Type B pancreatic cell (in vitro differentiated cells): ENCODE measurements at regions not wholly inside any gene's neighbourhood (a gene's known extent, or its start where the extent isn't known, plus 50 kb on each side); places are given as distances from the start of the nearest gene placed in this dataset.

Experiments
- DNase-seq: peaks from one replicate; pipeline ENCODE4 v3.0.0; 2021; ENCODE audit warnings: mixed read lengths; ENCODE audit not compliant: unreplicated experiment; ENCODE audit errors: extremely low spot score
- H3K27ac Mint-ChIP-seq: 2 replicates; pipeline ENCODE4 v1.8.0; 2021; ENCODE audit warnings: mild to moderate bottlenecking, mixed read lengths
- H3K27me3 Mint-ChIP-seq: 2 replicates; pipeline ENCODE4 v1.8.0; 2021; ENCODE audit warnings: mixed read lengths
- H3K36me3 Mint-ChIP-seq: 2 replicates; pipeline ENCODE4 v1.8.0; 2021; ENCODE audit warnings: mixed read lengths
- H3K4me1 Mint-ChIP-seq: one replicate; pipeline ENCODE4 v1.8.0; 2021; ENCODE audit warnings: mixed read lengths; ENCODE audit not compliant: unreplicated experiment
- H3K4me3 Mint-ChIP-seq: 2 replicates; pipeline ENCODE4 v1.8.0; 2021; ENCODE audit warnings: mild to moderate bottlenecking, mixed read lengths
- H3K9me3 Mint-ChIP-seq: 2 replicates; pipeline ENCODE4 v1.8.0; 2021; ENCODE audit warnings: mixed read lengths
- CTCF ChIP-seq: fragments of 200-600 bp; sonication (generic); conservative IDR thresholded peaks from 2 replicates; pipeline ENCODE4 v1.5.0; 2021; ENCODE audit warnings: antibody characterized with exemption, mild to moderate bottlenecking

DNA sequence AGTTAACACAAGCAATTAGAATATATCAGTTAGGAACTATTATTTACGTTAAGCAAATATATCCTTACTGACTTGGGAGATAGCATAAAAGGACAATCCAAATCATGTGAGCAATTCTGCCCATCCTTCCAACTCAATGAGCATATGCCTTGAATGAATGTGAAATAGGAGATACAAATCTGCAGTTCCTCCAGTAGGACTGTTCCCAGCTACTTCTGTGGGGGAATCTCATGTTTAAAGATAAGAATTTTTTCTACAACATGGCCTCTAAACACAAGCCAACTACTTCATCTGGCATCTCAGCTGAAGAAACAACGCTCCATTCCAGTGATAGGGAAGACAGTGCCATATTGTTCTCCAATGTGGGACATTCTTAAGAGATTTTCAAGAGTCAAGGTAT lies 110.7 kb upstream of the NIPBL start:
- Mint-ChIP-seq H3K36me3 (no peaks in the 10 kb centered on the region), H3K9me3 (peaks cover 6% of the 10 kb centered on the region), H3K27ac (no peak overlapping the region)

DNA sequence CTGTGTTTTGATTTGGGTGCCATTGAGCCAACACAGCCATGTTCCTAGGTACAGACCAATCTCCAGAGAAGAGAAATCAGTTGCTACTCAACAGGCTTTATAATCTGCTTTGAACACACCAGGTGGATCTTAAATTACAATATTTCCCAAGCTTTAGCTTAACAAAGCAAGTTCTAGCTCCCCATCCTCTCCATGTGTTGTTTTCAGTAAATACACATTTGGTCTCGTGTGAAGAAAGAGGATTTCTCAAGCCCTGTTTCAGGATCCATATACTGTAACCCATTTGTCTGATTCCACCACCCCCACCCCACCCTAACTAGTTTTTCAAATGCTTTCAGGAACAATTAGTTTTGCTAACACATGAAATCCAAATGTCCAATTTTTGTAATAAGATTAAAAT lies 109.6 kb upstream of the NIPBL start:
- DNase-seq = no peak
- Mint-ChIP-seq H3K4me3 (no peak overlapping the region), H3K9me3 (peaks cover 6% of the 10 kb centered on the region), H3K27ac (no peak overlapping the region), H3K4me1 (no peaks in the 10 kb centered on the region), H3K27me3 (no peaks in the 10 kb centered on the region), H3K36me3 (no peaks in the 10 kb centered on the region)
- TF ChIP-seq CTCF = no peak

More for the DNA sequence above, 110.7 kb upstream of the NIPBL start:
- Mint-ChIP-seq H3K27me3 (no peaks in the 10 kb centered on the region), H3K4me1 (no peaks in the 10 kb centered on the region), H3K4me3 (no peak overlapping the region)
- no peak for DNase-seq
- no peak for TF ChIP-seq CTCF

GRCh38 chr5:36768450-36768849 lies 108.1 kb upstream of the NIPBL start:
- H3K27me3 Mint-ChIP-seq = no peaks in the 10 kb centered on the region
- no peak overlapping the region for H3K27ac Mint-ChIP-seq
- H3K36me3 Mint-ChIP-seq = no peaks in the 10 kb centered on the region
- H3K9me3 Mint-ChIP-seq = peaks cover 6% of the 10 kb centered on the region
- H3K4me1 Mint-ChIP-seq = no peaks in the 10 kb centered on the region
- no peak for DNase-seq
- H3K4me3 Mint-ChIP-seq = no peak overlapping the region
- no peak for TF ChIP-seq CTCF

DNA sequence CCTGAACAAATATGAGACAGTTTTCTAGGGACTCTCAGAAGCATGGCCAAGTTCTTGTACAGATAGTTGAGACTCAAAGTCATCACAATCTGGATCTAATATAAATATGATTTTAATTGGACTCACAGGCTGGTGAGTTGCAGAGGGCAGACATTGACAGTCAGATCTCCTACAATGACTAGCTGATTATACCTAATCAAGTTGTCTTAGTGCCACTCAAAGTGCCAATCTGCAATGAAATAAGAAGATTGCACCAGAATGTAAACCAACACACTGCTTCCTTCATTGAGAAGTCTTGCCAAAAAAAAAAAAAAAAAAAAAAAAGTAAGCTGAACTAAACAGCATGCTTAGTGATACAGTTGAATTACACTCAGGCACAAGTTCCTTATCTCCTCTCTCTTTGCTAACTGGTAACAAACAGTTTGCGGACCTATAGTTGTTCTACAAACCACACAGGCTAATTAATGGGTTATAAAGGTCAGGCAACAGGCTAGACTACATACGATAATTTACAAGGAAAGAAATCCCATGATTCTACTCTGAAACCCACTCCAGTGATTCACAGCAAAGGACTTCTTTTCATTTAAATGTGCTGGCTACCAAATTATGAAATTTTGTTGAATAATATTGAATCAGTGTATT lies 107.3 kb upstream of the NIPBL start:
- Mint-ChIP-seq H3K27ac (no peak overlapping the region), H3K9me3 (peaks cover 6% of the 10 kb centered on the region), H3K36me3 (no peaks in the 10 kb centered on the region), H3K4me3 (no peak overlapping the region), H3K27me3 (no peaks in the 10 kb centered on the region), H3K4me1 (no peaks in the 10 kb centered on the region)
- TF ChIP-seq CTCF = no peak
- DNase-seq = no peak

DNA sequence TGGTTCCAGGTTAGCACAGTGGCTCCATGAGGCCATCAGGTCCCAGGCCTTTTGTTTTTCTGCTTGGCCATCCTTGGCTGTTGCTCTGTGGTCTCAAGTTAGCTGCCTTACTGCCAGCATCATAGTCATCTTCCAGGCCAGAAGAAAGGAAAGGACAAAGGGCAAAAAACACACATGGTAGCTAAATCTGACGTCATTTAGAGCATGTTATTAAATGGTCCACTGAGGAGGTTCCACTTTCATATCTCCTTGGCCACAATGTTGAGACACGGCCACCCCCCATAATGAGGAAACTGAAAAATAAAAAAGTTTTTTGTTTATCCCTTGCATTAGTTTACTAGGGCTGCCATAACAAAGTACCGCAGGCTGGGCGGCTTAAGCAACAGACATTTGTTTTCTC lies 106.4 kb upstream of the NIPBL start:
- H3K27me3 Mint-ChIP-seq = no peaks in the 10 kb centered on the region
- H3K36me3 Mint-ChIP-seq = no peaks in the 10 kb centered on the region
- H3K27ac Mint-ChIP-seq = no peak overlapping the region
- no peak overlapping the region for H3K4me3 Mint-ChIP-seq
- H3K4me1 Mint-ChIP-seq = no peaks in the 10 kb centered on the region
- TF ChIP-seq CTCF = no peak
- peaks cover 6% of the 10 kb centered on the region for H3K9me3 Mint-ChIP-seq
- no peak for DNase-seq
